DMS153 (cell line): ENCODE measurements at regions not wholly inside any gene's neighbourhood (a gene's known extent, or its start where the extent isn't known, plus 50 kb on each side); places are given as distances from the start of the nearest gene placed in this dataset.

Source experiments
- DNase-seq: peaks from one replicate; lab custom pipeline; 2025; lab: John Stamatoyannopoulos, UW

- no peak for DNase-seq
Observed at GRCh38 chr1:80418134-80418533, 1382.6 kb upstream of the ADGRL2 start.

- DNase-seq: no peak
Observed at GRCh38 chr1:80417671-80418070, 1383.1 kb upstream of the ADGRL2 start.

GRCh38 chr1:80413969-80414368 lies 1386.8 kb upstream of the ADGRL2 start:
- DNase-seq: no peak

GRCh38 chr1:80410233-80410632 lies 1390.5 kb upstream of the ADGRL2 start:
- no peak for DNase-seq

- no peak for DNase-seq
Observed at GRCh38 chr1:80403471-80403893, 1397.0 kb upstream of the ADGRL4 start.

- DNase-seq: no peak
Observed at GRCh38 chr1:80402625-80403024, 1396.1 kb upstream of the ADGRL4 start.

- no peak for DNase-seq
Observed at GRCh38 chr1:80401757-80402156, 1395.2 kb upstream of the ADGRL4 start.

GRCh38 chr1:80392529-80392928 lies 1386.0 kb upstream of the ADGRL4 start:
- peak; percentile 26 for DNase-seq

- DNase-seq: no peak
Observed at GRCh38 chr1:80385650-80386049, 1379.1 kb upstream of the ADGRL4 start.

GRCh38 chr1:80384959-80385358 lies 1378.4 kb upstream of the ADGRL4 start:
- DNase-seq: no peak

- no peak for DNase-seq
Observed at GRCh38 chr1:80384083-80384830, 1377.7 kb upstream of the ADGRL4 start.

- no peak for DNase-seq
Observed at GRCh38 chr1:80375662-80376061, 1369.1 kb upstream of the ADGRL4 start.

- DNase-seq: no peak
Observed at GRCh38 chr1:80375109-80375508, 1368.6 kb upstream of the ADGRL4 start.

- DNase-seq: no peak
Observed at GRCh38 chr1:80369780-80370179, 1363.2 kb upstream of the ADGRL4 start.

GRCh38 chr1:80367058-80367457 lies 1360.5 kb upstream of the ADGRL4 start:
- DNase-seq: no peak

- no peak for DNase-seq
Observed at GRCh38 chr1:80365359-80366021, 1359.0 kb upstream of the ADGRL4 start.

- no peak for DNase-seq
Observed at GRCh38 chr1:80363689-80364475, 1357.4 kb upstream of the ADGRL4 start.

- DNase-seq: no peak
Observed at GRCh38 chr1:80359666-80360065, 1353.1 kb upstream of the ADGRL4 start.

- no peak for DNase-seq
Observed at GRCh38 chr1:80349218-80349617, 1342.7 kb upstream of the ADGRL4 start.

GRCh38 chr1:80341021-80341420 lies 1334.5 kb upstream of the ADGRL4 start:
- no peak for DNase-seq

GRCh38 chr1:80318108-80318507 lies 1311.6 kb upstream of the ADGRL4 start:
- no peak for DNase-seq

GRCh38 chr1:80310703-80311245 lies 1304.2 kb upstream of the ADGRL4 start:
- DNase-seq: no peak

GRCh38 chr1:80305466-80305865 lies 1298.9 kb upstream of the ADGRL4 start:
- no peak for DNase-seq
